ENCODE measurements at regions not wholly inside any gene's neighbourhood (a gene's known extent, or its start where the extent isn't known, plus 50 kb on each side); places are given as distances from the start of the nearest gene placed in this dataset.

DNA sequence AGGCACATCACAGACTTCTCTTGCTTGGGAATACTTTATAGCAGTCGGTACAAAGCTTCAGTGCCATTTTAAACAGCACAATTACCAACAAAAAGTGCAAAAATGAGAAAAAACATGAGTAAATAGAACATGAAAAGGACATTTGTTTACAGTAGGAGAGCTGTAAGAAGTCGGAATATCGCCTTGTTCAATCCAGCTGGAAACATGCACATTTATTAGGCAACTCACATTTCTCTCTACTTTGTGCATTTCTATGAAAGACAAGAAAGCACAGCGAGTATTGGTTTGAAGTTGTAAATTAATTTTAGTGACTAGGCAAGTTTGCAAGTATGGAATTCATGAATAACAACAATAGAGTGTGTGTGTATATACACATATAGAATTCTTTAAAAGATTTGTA lies 484.7 kb downstream of the DACH1 start:
- in situ Hi-C loops (cut with MboI; ENCODE audit: low pct_ligation_motif_present in 1 of 4, low pct_unique_long_range_greater_than_20kb in 1 of 4, low sequenced_read_pairs in 3 of 4): no loop called here
- peaks cover 0 to 12% (median 2%) of the 10 kb centered on the region in 4 donors for H3K4me1 ChIP-seq
- 75 to 77% methylated on average over 4 of the region's 4 CpGs for WGBS, 2 donors (ENCODE audit: low coverage in 1 of 2)
- DNase-seq: no peak
- TF ChIP-seq, protein P1, sequence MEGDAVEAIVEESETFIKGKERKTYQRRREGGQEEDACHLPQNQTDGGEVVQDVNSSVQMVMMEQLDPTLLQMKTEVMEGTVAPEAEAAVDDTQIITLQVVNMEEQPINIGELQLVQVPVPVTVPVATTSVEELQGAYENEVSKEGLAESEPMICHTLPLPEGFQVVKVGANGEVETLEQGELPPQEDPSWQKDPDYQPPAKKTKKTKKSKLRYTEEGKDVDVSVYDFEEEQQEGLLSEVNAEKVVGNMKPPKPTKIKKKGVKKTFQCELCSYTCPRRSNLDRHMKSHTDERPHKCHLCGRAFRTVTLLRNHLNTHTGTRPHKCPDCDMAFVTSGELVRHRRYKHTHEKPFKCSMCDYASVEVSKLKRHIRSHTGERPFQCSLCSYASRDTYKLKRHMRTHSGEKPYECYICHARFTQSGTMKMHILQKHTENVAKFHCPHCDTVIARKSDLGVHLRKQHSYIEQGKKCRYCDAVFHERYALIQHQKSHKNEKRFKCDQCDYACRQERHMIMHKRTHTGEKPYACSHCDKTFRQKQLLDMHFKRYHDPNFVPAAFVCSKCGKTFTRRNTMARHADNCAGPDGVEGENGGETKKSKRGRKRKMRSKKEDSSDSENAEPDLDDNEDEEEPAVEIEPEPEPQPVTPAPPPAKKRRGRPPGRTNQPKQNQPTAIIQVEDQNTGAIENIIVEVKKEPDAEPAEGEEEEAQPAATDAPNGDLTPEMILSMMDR (IDR thresholded peaks at IDR 0.05): no peak
- no peak for TF ChIP-seq EP300 (IDR thresholded peaks at IDR 0.05; ENCODE audit: low read depth)
- no peak for TF ChIP-seq POLR2A (IDR thresholded peaks at IDR 0.05)
- intact Hi-C loops (cut with DNase I; ENCODE audit: low total_unique reads): no loop called here
- no peaks in the 10 kb centered on the region for H3K9me3 ChIP-seq
- no peak overlapping the region for H3K4me3 ChIP-seq
- no peaks in the 10 kb centered on the region for H3K36me3 ChIP-seq
- no peaks in the 10 kb centered on the region for H3K27me3 ChIP-seq
- H3K27ac ChIP-seq: no peak overlapping the region

DNA sequence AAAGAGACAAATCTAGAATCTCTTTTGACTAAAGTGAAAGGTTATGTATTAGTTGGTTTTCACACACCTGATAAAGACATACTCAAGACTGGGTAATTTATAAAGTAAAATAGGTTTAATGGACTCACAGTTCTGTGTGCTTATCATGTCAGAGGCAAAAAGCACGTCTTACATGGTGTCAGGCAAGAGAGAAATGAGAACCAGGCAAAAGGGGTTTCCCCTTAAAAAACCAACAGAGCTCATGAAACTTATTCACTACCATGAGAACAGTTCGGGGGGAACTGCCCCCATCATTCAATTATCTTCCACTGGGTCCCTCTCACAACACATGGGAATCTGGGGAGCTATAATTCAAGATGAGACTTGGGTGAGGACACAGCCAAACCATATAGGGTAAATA lies 486.8 kb downstream of the DACH1 start:
- Histone ChIP-seq H3K36me3 (no peaks in the 10 kb centered on the region), H3K4me1 (peaks cover 0 to 12% (median 2%) of the 10 kb centered on the region in 4 donors), H3K4me3 (no peak overlapping the region), H3K27me3 (no peaks in the 10 kb centered on the region), H3K9me3 (no peaks in the 10 kb centered on the region), H3K27ac (no peak overlapping the region)
- TF ChIP-seq POLR2A (IDR thresholded peaks at IDR 0.05): no peak
- TF ChIP-seq, protein P1 (IDR thresholded peaks at IDR 0.05): no peak
- no peak for DNase-seq
- intact Hi-C loops (cut with DNase I; ENCODE audit: low total_unique reads): no loop called here
- in situ Hi-C loops (cut with MboI; ENCODE audit: low pct_ligation_motif_present in 1 of 4, low pct_unique_long_range_greater_than_20kb in 1 of 4, low sequenced_read_pairs in 3 of 4): no loop called here
- WGBS, 2 donors (ENCODE audit: low coverage in 1 of 2): 55 to 72% methylated on average over 2 of the region's 2 CpGs

DNA sequence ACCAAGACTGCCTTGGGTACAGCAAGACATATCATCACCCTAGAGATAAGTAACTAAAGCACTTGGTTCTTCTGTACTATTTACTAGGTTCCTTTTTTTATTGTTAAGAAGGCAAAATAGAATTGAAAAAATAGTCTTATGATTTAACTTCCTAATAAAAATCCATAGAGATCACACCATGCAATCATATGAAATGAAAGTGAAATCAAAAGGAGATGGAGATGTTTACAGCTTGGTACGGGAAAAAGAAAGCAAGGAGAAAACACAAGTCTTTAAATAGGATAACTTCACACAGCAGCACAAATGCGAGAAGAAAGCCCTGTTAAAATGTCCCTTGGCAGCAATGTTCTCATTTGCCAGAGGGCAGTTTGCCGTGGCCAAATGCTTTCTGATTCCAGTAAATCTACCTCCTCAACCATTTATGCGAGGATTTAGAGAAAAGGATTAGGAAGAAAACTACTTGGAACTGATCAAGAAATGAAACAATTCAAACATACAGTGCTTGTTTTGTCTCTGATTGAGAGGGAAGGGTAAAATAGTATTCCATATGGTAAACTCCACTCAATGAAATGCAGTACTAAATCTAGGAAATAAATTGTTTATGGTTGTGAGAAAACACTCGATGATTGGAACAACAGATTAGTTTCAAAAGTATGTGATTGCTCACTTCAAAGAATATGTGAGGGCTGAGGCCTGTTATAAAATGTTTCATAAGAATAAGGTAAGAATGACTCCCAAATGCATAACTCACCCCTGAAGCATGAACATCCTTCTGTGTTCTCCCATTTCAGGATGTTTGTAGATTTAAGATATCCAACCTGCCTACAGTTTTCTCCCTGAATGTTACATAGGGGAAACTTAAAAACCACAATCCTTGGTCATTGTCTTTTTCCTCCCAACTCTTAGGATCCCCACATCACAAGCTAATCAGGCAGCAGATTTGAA lies 487.8 kb downstream of the DACH1 start:
- no peaks in the 10 kb centered on the region for H3K9me3 ChIP-seq
- TF ChIP-seq POLR2AphosphoS5 (IDR thresholded peaks at IDR 0.05) (no peak), POLR2A (IDR thresholded peaks at IDR 0.05) (no peak), EP300 (IDR thresholded peaks at IDR 0.05; ENCODE audit: low read depth) (no peak)
- TF ChIP-seq, protein P1 (IDR thresholded peaks at IDR 0.05): no peak
- WGBS, 2 donors (ENCODE audit: low coverage in 1 of 2): 15 to 28% methylated on average over 4 to 5 of the region's 5 CpGs
- no peaks in the 10 kb centered on the region for H3K27me3 ChIP-seq
- peak overlapping the region in 3 of 4 donors; percentile 10 to 36 (median 14) for H3K4me3 ChIP-seq
- H3K27ac ChIP-seq: peak overlapping the region in 2 of 4 donors; percentile 36 to 54
- peaks cover 0 to 12% (median 2%) of the 10 kb centered on the region in 4 donors for H3K4me1 ChIP-seq
- no peak for DNase-seq
- H3K36me3 ChIP-seq: no peaks in the 10 kb centered on the region
- intact Hi-C loops (cut with DNase I; ENCODE audit: low total_unique reads): no loop called here
- in situ Hi-C loops (cut with MboI; ENCODE audit: low pct_ligation_motif_present in 1 of 4, low pct_unique_long_range_greater_than_20kb in 1 of 4, low sequenced_read_pairs in 3 of 4): no loop called here

DNA sequence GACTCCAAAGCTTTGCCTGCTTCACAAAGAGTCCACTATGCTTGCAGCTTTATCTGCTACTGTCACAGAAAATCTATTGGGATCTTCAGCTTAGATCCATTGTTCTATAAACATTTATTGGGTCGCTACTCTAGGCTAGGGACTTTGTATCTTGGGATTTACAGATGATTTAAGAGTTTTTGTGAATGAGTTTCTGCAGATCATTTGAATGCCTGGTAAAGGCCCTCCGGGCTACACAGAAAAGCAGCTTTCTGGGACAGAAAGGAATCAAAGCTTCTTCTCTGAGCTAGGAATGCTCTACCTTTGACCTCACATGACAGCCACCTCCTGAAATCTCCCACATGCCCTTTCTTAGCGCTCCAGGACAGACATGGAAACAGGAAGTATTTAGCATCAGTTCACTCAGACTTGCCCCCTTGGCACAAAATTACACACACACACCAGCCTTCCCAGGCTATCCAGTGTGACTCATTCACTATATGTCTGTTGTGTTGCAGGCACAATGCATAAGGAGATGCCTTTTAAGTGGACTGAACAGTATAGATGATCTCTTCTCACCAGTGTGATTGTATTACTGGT lies 492.4 kb downstream of the DACH1 start:
- 60 to 80% methylated on average over 2 to 3 of the region's 3 CpGs for WGBS, 2 donors (ENCODE audit: low coverage in 1 of 2)
- no peaks in the 10 kb centered on the region for H3K27me3 ChIP-seq
- intact Hi-C loops (cut with DNase I; ENCODE audit: low total_unique reads) (no loop called here), in situ Hi-C loops (cut with MboI; ENCODE audit: low pct_ligation_motif_present in 1 of 4, low pct_unique_long_range_greater_than_20kb in 1 of 4, low sequenced_read_pairs in 3 of 4) (no loop called here)
- H3K27ac ChIP-seq: no peak overlapping the region
- H3K4me3 ChIP-seq: no peak overlapping the region
- H3K36me3 ChIP-seq: no peaks in the 10 kb centered on the region
- H3K4me1 ChIP-seq: peaks cover 0 to 10% (median 2%) of the 10 kb centered on the region in 4 donors
- no peaks in the 10 kb centered on the region for H3K9me3 ChIP-seq
- no peak for TF ChIP-seq POLR2AphosphoS5 (IDR thresholded peaks at IDR 0.05)
- TF ChIP-seq, protein P1 (IDR thresholded peaks at IDR 0.05): no peak
- TF ChIP-seq POLR2A (IDR thresholded peaks at IDR 0.05): no peak
- TF ChIP-seq EP300 (IDR thresholded peaks at IDR 0.05; ENCODE audit: low read depth): no peak
- DNase-seq: no peak
